Mucosa of rectum (tissue), 2 donors: ENCODE measurements at regions not wholly inside any gene's neighbourhood (a gene's known extent, or its start where the extent isn't known, plus 50 kb on each side); places are given as distances from the start of the nearest gene placed in this dataset.
"Not testable (repeated sequence)": the region's sequence is repeated elsewhere in the genome, so short reads cannot be mapped to it uniquely, and the experiment has no call there.

Experiments used
- H3K27ac ChIP-seq, 2 donors: one replicate each; pipeline ENCODE4 v1.7.0; 2013; ENCODE audit warnings: inconsistent platforms in 2 of 2, low read depth in 2 of 2, low read length in 2 of 2
- H3K27me3 ChIP-seq, 2 donors: one replicate each; pipeline ENCODE4 v1.7.0; 2013; ENCODE audit warnings: low read length in 2 of 2; ENCODE audit not compliant: control insufficient read depth in 2 of 2, insufficient read depth in 2 of 2
- H3K36me3 ChIP-seq, 2 donors: one replicate each; pipeline ENCODE4 v1.7.0; 2013; ENCODE audit warnings: low read length in 2 of 2; ENCODE audit not compliant: control insufficient read depth in 2 of 2, insufficient read depth in 2 of 2
- H3K4me1 ChIP-seq, 2 donors: one replicate each; pipeline ENCODE4 v1.7.0; 2013; ENCODE audit warnings: low read length in 2 of 2, mild to moderate bottlenecking in 1 of 2; ENCODE audit not compliant: control insufficient read depth in 2 of 2, insufficient read depth in 2 of 2
- H3K4me3 ChIP-seq, 2 donors: one replicate each; pipeline ENCODE4 v1.7.0; 2013; ENCODE audit warnings: low read length in 2 of 2
- H3K9ac ChIP-seq, 2 donors: one replicate each; pipeline ENCODE4 v1.7.0; 2013; ENCODE audit warnings: low read length in 2 of 2, low read depth in 1 of 2, mild to moderate bottlenecking in 1 of 2
- H3K9me3 ChIP-seq, 2 donors: one replicate each; pipeline ENCODE4 v1.7.0; 2013; ENCODE audit warnings: low read length in 2 of 2; ENCODE audit not compliant: control insufficient read depth in 2 of 2
- donor health status: healthy.
- donor health status: Normal muscosa, but diverticular disease.

GRCh38 chr20:55354720-55355119, 650.6 kb downstream of the CBLN4 start:
- Histone ChIP-seq H3K9ac (no peak overlapping the region), H3K36me3 (no peaks in the 10 kb centered on the region), H3K9me3 (no peaks in the 10 kb centered on the region), H3K4me1 (no peaks in the 10 kb centered on the region), H3K4me3 (no peak overlapping the region), H3K27me3 (no peaks in the 10 kb centered on the region), H3K27ac (no peak overlapping the region)

DNA sequence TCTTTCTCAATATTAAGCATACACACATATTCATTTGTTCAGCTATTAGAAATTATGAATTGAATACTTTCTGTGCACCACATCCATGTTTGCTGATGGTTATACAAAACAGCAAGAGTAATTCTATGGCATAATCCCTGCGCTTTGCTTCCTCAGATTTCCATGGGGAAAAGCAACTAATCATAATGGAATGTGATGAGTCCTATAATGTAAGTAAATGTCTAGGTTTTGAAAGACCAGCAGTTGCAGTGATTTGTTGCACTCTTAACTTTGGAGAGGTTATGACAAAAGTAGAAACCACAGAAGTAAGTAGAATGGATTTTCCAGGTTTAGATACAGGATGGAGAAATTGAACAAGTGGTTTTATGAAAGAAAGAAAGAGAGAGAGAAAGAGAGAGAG, 652.1 kb downstream of the CBLN4 start:
- no peaks in the 10 kb centered on the region for H3K9me3 ChIP-seq
- no peaks in the 10 kb centered on the region for H3K4me1 ChIP-seq
- no peak overlapping the region for H3K9ac ChIP-seq
- H3K36me3 ChIP-seq, result no peaks in the 10 kb centered on the region
- H3K27me3 ChIP-seq, result no peaks in the 10 kb centered on the region
- no peak overlapping the region for H3K4me3 ChIP-seq
- no peak overlapping the region for H3K27ac ChIP-seq

- H3K9ac ChIP-seq, result no peak overlapping the region
- no peak overlapping the region for H3K4me3 ChIP-seq
- H3K4me1 ChIP-seq, result no peaks in the 10 kb centered on the region
- no peak overlapping the region for H3K27ac ChIP-seq
- no peaks in the 10 kb centered on the region for H3K36me3 ChIP-seq
- no peaks in the 10 kb centered on the region for H3K9me3 ChIP-seq
- no peaks in the 10 kb centered on the region for H3K27me3 ChIP-seq
These were observed 657.1 kb downstream of the CBLN4 start for GRCh38 chr20:55348223-55348622.

GRCh38 chr20:55342822-55343221, 662.5 kb downstream of the CBLN4 start:
- Histone ChIP-seq H3K4me3 (no peak overlapping the region), H3K27ac (no peak overlapping the region), H3K36me3 (no peaks in the 10 kb centered on the region)

GRCh38 chr20:55333798-55334197, 671.5 kb downstream of the CBLN4 start:
- no peaks in the 10 kb centered on the region for H3K9me3 ChIP-seq
- no peak overlapping the region for H3K9ac ChIP-seq
- no peaks in the 10 kb centered on the region for H3K4me1 ChIP-seq

More at GRCh38 chr20:55342822-55343221, 662.5 kb downstream of the CBLN4 start:
- H3K9ac ChIP-seq, result no peak overlapping the region
- H3K4me1 ChIP-seq, result no peaks in the 10 kb centered on the region
- no peaks in the 10 kb centered on the region for H3K27me3 ChIP-seq
- H3K9me3 ChIP-seq, result no peaks in the 10 kb centered on the region

GRCh38 chr20:55329108-55329507, 676.2 kb downstream of the CBLN4 start:
- Histone ChIP-seq H3K4me3 (no peak overlapping the region), H3K36me3 (no peaks in the 10 kb centered on the region)

More at GRCh38 chr20:55333798-55334197, 671.5 kb downstream of the CBLN4 start:
- Histone ChIP-seq H3K4me3 (no peak overlapping the region), H3K27me3 (no peaks in the 10 kb centered on the region), H3K27ac (no peak overlapping the region), H3K36me3 (no peaks in the 10 kb centered on the region)

GRCh38 chr20:55322745-55323144, 682.6 kb downstream of the CBLN4 start:
- Histone ChIP-seq H3K27me3 (no peaks in the 10 kb centered on the region), H3K36me3 (no peaks in the 10 kb centered on the region), H3K9ac (no peak overlapping the region), H3K4me3 (no peak overlapping the region), H3K4me1 (no peaks in the 10 kb centered on the region), H3K27ac (no peak overlapping the region), H3K9me3 (no peaks in the 10 kb centered on the region)

More at GRCh38 chr20:55329108-55329507, 676.2 kb downstream of the CBLN4 start:
- Histone ChIP-seq H3K27me3 (no peaks in the 10 kb centered on the region), H3K9me3 (no peaks in the 10 kb centered on the region), H3K4me1 (no peaks in the 10 kb centered on the region), H3K9ac (no peak overlapping the region), H3K27ac (no peak overlapping the region)

- Histone ChIP-seq H3K27ac (no peak overlapping the region), H3K9me3 (no peaks in the 10 kb centered on the region), H3K9ac (no peak overlapping the region), H3K27me3 (no peaks in the 10 kb centered on the region), H3K4me3 (no peak overlapping the region), H3K4me1 (no peaks in the 10 kb centered on the region), H3K36me3 (no peaks in the 10 kb centered on the region)
These were observed 688.6 kb downstream of the CBLN4 start for GRCh38 chr20:55316753-55317152.

- H3K27me3 ChIP-seq, H3K9ac ChIP-seq, H3K27ac ChIP-seq, H3K9me3 ChIP-seq, H3K4me1 ChIP-seq, H3K36me3 ChIP-seq, H3K4me3 ChIP-seq: not testable (repeated sequence)
These were observed 694.5 kb downstream of the CBLN4 start for GRCh38 chr20:55310844-55311243.

GRCh38 chr20:55291261-55291660, 714.1 kb downstream of the CBLN4 start:
- Histone ChIP-seq H3K9me3 (no peaks in the 10 kb centered on the region), H3K4me1 (no peaks in the 10 kb centered on the region), H3K27me3 (no peaks in the 10 kb centered on the region), H3K4me3 (no peak overlapping the region), H3K27ac (no peak overlapping the region), H3K9ac (no peak overlapping the region), H3K36me3 (no peaks in the 10 kb centered on the region)

DNA sequence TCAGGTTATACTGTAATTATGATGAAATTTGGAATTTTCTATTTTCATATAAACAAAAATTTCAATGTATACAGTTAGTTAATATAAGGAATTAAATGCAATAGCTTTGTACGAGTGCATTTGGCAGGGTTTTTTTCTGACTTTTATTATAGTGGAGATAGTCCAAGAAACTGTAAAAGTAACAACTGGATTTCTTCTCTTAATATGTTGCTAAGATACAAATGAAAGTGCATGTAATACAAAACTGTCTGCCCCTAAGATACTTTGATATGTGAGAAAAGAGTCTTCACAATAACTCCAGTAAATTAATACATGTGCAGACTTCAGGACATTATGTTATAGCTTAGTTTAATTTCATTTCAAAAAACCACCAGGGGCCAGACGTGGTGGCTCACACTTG, 721.4 kb downstream of the CBLN4 start:
- no peaks in the 10 kb centered on the region for H3K36me3 ChIP-seq
- H3K27ac ChIP-seq, result no peak overlapping the region
- H3K4me1 ChIP-seq, result no peaks in the 10 kb centered on the region
- no peaks in the 10 kb centered on the region for H3K9me3 ChIP-seq
- no peak overlapping the region for H3K9ac ChIP-seq
- no peak overlapping the region for H3K4me3 ChIP-seq
- H3K27me3 ChIP-seq, result no peaks in the 10 kb centered on the region
